ENCODE measurements at regions not wholly inside any gene's neighbourhood (a gene's known extent, or its start where the extent isn't known, plus 50 kb on each side); places are given as distances from the start of the nearest gene placed in this dataset.
A peak's percentile ranks its signal among the peaks of the same experiment; 100 is the strongest.
"Not testable (repeated sequence)": the region's sequence is repeated elsewhere in the genome, so short reads cannot be mapped to it uniquely, and the experiment has no call there.

DNA sequence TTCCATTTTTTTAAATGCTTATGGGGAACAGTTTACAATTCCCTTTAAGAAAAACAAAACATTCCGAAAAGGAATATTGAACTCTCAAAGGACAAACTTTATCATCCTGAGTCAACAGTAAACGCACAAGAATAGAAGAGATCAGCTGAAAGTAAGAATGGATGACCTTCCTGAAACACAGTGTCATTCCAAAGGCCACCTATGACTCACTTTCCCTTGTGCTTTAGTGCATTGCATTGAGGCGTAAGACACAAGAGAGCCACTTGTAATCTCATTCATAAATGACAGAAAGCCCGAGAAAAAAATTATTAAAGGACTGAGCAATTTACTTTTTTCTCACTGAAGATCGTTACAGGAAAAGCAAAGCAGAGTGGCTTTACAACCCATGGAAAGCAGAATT, 1062.4 kb upstream of the DIAPH2 start:
- no peak for DNase-seq

DNA sequence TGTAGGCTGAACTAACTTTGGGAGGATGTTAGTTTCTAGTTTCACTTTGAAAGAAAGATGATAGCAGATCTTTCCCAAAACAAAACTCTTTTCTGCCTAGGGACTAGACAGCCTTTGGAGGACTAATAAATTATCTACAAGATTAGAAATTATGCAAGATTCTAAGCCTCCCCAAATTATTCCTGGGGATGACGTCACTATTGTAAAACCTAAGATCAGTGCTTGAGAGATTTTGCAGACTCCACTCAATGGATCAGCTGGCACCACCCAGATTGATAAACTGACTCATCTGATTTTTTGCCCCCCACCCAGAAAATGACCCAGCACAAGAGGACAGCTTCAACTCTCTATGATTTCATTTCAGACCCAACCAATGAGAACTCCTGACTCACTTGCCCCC, 1057.9 kb upstream of the DIAPH2 start:
- no peak for DNase-seq

DNA sequence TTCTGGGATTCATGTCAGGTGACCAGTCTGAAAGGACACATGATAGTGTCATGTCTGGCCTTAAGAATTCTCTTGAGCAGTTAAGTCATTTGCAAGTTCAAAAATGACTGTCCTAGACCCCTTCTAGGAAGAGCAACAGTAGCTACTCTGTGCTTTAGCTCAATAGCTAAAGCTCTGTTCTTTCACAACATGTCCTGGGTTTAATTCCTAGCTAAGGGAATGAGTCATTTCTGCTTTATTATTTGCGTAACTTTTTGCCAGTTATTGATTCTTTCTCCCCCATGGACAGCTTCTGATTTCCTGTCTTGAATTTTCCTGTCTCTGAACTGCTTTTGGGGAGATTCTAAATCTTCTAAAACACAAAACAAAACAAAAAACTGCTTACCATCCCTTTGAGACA, 1055.8 kb upstream of the DIAPH2 start:
- no peak for DNase-seq

DNA sequence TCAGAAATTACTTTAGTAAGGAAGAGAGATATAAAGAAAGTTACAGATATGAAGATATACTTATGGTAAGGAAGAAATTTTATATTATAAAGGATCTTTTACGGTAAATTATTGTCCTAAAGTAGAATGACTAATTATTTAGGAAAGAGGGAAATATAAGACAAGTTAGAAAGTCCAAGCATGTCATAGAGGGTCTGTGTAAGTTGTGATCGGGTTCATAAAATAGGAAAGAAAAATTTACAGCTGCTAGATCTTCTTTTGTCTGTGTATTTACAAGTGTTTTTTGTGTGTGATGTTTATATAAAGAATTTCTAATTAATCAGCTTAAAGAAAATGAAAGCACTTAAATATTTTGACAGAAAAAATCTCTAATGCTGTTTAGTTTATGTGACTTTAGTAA, 1054.9 kb upstream of the DIAPH2 start:
- no peak for DNase-seq

DNA sequence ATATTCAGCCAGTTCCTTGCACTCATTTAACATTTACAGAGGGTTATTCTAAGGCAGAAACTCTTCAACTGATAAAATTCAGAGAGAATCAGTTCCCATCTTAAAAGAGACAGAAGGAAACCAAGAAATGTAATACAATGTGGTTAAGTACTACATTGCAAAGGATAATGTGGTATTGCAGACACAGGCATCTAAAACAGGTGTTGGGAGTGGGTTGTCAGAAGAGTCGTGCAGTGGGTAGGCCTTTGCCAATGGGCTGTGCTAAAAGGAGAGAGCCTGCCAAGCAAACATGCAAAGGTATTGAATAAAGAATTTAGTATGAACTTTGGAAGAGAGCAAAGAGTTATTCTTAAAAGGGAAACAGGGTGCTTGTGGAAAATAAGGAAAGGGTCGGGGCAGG, 1044.4 kb upstream of the DIAPH2 start:
- DNase-seq: no peak

DNA sequence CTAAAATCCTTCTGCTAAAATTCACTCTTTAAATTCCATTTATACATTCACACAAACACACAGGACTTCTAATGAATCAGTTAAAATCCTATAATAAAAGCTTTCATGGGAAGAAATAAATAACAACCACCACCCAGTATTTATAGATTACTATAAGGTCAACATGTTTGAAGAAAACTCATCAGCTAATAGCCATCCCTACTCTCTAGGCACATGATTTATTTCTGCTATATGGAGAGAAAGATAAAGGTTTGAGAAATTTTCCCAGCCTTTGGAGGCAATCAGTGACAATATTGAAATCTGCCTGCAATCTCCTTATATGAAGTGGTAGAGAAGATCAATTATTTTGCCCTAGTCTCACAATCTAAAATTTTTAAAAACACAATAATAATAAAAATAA, 1038.9 kb upstream of the DIAPH2 start:
- no peak for DNase-seq

DNA sequence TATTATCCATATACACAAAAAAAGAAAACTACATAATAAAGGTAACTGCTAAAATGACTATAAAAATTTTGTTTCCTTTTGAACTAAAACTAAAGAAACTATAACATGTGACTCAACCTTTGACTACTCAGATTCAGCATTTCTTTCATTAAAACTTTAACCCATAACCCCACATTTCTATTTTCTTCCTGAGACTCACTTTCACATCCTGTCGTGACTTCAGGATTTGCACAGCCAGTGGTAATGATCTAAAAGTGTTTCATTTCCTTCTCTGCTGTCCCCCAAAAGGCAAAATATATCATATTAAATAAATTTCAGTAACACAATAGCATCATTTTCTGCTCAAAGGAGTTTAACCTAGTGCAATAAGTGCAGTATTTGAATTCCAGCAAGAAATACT, 1022.4 kb upstream of the DIAPH2 start:
- DNase-seq: no peak

DNA sequence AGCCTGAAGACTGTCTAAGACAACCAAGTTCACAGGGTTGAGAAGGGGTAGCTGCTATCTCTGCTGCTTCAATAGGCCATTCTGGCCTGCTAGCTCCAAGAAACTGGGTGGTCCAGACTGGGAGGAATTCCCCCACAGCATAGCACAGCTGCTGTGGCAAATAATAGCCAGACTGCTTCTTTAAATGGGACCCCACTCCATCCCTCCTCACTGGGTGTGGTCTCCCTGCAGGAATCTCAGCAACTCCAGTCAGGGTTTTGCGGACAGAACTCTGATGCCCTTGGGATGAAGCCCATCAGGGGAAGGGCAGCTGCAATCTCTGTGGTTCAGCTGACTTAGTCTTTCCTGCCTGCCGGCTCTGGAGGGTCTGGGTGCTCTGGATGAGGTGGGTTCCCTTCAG, 1018.6 kb upstream of the DIAPH2 start:
- DNase-seq: no peak

DNA sequence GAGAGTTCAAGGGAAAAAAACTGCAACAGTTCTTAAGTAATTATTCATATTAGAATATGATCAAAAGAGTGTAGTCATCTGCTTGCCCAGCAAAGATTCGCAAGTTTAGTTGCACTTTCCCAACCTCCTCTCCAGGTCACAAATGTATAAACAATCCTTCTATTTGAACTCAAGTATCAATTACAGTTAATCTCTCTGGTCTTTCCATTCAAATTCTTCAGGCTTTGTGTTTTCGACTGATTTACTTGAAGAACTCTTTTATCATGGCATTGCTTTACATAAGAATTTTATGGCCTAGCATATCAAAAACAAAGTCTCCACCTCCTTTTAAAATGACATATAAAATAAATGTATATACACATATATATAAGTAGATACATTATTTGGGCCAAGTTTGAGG, 1009.6 kb upstream of the DIAPH2 start:
- no peak for DNase-seq

DNA sequence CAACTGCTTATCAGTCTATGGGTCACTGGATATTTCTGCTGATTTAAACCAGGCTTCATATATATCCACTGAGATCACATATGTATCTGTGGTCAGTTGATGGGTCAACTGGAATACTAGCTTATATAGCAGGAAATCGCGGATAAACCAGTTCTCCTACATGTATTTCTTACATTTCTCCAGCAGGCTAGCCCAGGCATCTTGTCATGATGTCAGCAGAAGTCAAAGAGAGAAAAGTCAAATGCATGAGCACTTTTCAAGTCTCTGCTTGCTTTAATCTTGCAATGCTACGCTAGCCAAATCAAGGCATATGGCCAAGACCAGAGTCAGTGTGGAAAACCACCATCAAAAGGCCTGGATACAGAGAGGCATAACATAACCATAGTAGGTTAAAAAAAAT, 1008.8 kb upstream of the DIAPH2 start:
- no peak for DNase-seq

DNA sequence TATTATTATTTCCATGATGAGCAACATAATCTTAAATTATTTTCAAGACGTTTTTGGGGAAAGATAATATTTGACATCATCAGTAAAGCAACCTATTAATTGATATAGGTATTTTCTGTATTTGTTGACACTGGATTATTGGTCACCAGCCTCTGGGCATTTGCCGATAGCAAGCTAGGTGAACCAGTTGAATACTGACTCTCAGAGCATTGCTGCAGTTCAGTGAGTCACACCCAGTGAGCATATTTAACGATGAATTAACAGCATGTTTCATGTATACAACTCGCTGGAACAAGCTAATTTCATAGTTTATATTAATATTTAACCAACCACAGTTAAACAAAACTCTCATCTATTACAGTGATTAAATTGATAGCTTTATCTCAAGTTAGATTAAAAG, 1006.0 kb upstream of the DIAPH2 start:
- DNase-seq: no peak

DNA sequence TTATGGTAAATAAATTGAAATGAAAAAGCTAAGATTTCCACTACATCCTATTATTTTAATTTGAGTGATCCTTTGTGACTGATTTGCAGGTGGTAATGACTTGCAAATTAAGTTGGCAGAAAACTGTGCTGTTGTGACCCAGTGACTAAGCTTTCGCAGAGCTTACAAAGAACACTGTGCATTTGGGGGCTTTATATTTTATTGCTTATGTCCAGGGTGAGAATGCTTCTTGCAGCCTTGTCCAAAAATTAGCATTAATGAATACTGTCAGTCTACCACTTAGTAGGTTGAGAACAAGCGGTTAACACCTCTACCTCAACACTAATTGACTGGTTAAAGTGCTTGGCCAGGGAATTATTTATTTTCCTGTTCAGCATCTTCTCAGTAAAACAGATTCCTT, 991.3 kb upstream of the DIAPH2 start:
- DNase-seq: no peak

DNA sequence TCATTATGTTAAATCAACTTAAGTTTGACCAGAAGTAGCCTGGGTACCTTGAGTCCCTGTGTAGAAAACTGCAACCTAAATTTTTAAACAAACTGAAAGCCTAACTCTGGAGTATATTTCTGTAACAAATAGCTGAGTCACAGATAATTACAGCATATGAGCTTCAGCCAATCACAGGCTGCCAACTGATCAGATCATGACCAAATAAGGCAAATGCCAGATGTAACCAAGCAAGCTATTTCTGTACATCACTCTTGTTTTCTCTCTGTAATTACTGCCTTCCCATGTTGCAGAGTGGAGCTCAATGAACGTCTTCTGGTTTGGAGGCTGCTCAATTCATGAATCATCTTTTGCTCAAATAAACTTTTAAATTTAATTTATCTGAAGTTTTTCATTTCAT, 980.9 kb upstream of the DIAPH2 start:
- DNase-seq: no peak

DNA sequence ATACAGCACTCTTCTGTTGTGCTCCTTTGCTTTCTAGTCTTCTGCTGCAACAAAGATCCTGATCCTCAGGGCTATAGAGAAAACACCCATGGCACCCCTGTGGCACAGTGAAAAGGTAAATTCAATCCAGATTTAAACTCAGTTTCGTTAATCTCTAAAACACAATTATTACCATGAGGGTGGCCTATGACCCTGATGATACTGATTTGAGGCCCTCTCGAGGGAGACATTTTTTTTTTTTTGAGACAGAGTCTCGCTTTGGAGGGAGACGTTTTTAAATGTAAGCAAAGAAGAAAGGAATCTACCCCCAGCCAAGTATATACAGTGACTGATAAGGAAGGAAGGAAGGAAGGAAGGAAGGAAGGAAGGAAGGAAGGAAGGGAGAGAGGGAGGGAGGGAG, 967.8 kb upstream of the DIAPH2 start:
- no peak for DNase-seq

DNA sequence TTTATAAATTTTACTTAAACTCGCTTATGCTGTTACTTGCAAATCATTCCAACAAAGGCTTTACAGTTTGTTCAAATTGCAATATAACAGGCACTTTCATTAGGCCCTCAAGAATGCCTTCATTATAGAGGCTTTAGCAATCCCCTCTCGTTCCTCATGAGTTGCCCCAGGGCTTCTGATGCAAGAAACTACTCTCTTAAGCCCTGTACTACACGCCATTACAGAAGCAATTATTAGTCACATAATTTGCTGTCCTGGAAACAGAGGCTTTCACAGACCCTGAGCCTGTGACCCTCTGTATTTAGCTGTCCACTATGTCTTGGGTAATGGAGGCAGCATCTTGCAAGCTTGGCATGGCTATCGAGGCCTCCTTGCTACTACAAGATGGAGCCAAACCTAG, 965.9 kb upstream of the DIAPH2 start:
- no peak for DNase-seq

DNA sequence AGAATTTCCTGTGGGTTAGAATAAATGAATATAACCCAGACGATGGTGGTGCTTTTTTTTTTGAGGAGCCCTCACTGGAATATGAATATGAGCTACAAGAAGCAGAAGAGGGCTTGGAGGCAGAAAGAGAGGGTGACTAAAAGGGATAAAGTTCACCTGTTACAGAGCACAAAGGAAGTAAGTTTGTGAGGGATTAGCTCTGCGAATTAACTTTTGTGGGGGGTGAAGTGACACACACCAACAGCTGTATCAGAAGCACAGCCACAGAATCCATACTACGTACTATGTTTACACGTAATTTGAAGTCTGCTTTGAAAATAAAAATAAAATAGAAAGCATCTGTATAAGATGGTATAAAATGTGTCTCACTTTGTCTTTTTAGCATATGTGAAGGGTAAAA, 963.6 kb upstream of the DIAPH2 start:
- DNase-seq: no peak

DNA sequence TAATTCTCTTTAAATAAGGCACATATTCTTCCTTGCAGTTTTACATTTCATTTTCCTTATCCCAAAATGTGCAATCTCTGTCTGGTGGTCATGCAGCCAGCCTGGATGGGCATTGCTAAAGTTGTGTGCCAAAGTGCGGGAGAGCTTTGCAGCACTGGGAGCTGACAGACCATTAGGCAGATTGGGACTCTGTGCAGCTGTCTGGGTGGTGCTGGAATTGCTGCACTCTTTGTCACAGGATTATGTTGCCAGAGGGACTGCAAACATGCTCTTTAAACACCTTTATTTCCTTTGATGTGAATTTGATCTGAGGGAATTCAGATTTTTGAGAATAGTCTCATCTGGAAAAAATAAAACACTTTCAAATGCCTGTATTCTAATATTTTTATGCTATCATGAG, 956.2 kb upstream of the DIAPH2 start:
- no peak for DNase-seq

DNA sequence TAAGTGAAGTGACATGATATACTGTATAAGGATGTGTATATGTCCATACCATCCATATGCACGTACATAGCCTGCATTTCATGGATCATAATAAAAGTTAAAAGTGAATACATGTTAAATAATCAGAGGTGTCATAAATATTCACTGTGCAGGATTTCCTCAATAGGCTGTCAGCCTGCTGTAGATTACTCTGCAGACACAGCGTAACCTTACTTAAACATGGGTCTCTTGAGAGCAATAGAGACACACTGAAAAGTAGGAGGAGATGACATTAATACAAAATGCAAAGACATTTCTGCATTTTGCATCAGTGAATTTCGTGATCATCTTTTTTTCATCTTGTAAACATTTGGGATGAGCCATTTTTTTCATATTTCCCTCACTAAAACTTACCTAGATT, 955.2 kb upstream of the DIAPH2 start:
- no peak for DNase-seq

DNA sequence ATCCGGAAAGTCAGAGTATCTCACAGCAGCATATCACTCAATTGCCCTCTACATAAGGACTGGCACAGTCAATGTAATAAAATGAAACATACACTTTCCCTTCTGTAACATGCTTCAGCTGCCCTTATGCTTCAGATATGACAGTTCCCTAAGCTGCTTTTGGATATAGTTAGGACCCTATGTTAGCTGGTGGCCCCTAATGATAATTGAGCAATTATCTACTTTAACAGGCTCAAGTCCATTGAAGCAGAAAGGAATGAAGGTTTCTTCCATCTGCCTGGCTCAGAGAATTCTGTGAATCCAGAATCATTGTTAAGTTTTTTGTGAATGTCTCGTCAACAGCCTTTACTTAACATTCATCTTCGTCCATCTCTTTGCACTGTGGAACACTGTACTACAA, 951.2 kb upstream of the DIAPH2 start:
- no peak for DNase-seq

DNA sequence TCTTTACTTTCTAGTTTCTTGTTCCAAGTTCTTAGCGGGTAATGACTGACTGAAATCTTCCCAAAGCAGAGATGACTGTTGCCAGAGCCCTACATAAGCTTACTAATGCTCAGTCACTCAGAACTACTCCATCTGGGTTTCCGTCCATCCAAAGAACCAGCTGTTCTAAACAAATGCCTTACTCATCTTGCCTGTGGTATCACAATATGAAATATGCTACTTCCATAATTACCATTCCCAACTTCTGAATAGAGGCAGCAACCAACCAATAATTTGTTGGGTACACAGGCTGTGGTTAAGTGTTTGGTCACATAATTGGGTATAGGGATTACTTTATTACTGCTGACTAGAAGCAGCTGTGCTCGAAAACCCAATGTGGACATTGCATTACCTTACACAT, 930.2 kb upstream of the DIAPH2 start:
- no peak for DNase-seq

DNA sequence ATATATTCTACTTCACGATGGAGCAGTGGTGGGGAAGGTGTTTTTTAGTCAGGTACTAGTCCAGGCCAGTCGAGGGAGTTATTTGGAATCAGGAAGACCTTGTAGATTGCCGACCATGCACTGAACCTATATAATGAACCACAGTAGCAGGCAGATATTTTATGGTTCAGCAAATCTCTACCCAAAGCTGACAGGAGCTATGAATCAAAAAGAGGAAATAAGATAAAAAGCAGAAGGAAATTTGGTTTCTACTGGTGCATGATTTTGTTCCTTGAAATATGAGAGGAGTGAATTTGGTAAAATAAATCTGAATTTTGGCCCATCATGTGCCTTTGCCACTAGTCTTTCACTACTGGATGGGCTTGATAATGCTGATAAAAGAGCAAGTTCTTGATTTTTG, 924.3 kb upstream of the DIAPH2 start:
- DNase-seq: no peak

DNA sequence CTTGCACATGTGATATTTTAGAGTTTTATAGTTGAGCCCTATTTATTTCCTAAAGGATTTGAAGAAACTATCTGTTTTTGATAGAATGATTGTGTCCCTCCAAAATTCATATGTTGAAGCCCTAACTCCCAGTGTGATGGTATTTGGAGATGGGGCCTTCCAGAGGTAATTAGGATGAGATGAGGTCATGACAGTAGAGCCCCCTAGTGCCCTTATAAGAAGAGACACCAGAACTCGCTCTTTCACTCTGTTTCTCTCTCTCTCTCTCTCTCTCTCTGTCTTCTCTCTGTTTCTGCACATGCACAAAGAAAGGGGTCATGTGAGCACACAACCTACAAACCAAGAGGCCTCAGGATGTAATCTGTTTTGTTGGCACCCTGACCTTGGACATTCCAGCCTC, 921.9 kb upstream of the DIAPH2 start:
- no peak for DNase-seq

DNA sequence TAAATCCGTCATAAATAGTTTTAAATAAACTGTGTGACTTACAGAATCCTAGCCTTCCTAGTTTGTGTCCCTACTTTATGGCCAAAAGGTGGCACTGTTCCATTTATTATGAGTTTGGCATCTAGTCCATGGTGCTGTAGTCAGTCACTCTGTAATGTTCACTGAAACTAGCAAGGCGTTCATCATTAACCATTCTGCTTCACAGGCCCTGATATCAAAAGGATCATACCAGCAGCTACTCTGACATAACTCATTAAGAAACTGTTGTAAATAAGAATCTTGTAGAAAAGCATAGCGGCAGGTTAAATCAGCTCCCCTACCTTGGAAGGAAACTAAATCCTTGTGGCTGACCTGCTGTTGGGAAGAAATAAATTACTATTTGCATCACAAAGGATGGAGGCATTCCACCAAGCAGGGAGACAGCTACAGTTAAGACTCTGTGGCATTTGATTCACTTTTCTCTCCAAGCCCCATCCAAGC, 919.6 kb upstream of the DIAPH2 start:
- DNase-seq: peak in 2 of 3 donors; percentile 0 to 2

DNA sequence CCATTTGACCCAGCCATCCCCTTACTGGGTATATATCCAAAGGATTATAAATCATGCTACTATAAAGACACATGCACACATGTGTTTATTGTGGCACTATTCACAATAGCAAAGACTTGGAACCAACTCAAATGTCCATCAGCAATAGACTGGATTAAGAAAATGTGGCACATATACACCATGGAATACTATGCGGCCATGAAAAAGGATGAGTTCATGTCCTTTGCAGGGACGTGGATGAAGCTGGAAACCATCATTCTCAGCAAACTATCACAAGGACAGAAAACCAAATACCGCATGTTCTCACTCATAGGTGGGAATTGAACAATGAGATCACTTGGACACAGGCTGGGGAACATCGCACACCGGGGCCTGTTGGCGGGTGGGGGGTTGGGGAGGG, 913.4 kb upstream of the DIAPH2 start:
- not testable (repeated sequence) for DNase-seq

DNA sequence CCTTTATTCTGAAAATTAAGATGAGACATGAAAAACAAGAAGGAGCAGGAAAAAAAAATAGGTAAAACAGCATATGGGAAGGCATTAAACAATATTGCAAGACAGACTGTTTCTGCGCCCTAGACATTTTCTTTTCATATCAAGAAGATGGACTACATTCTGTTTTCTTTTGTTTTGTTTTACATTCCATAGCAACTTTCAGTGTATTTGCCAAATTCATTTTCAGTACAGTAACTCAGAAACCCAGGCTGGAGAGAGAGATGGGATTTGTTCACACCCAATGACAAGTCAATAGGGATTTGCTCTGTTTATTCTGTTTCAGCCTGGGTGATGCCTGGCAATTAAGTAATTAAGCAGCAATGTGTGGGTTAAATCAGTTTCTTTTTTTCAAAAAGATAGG, 892.8 kb upstream of the DIAPH2 start:
- DNase-seq: no peak

DNA sequence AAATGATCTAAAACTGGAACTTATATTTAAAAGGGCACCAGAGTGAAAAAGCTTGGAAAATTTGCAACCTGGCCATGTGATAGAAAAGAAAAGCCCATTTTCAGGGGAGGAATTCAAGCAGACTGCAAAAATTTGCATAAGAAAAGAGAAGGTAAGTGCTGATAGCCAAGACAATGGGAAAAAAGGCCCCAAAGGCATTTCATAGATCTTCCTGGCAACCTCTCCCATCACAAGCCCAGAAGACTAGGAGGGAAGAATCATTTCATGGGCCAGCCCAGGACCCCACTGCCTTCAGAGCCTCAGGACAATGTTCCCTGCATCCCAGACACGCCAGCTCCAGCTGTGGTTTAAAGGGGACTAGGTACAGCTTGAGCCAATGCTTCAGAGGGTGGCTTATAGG, 887.3 kb upstream of the DIAPH2 start:
- DNase-seq: no peak
